Right lung (tissue), 2 donors: ENCODE measurements at regions not wholly inside any gene's neighbourhood (a gene's known extent, or its start where the extent isn't known, plus 50 kb on each side); places are given as distances from the start of the nearest gene placed in this dataset.

Experiments
- DNase-seq, 2 donors: peaks; one replicate each; pipeline ENCODE4 v3.0.0-alpha.2; 2013

DNA sequence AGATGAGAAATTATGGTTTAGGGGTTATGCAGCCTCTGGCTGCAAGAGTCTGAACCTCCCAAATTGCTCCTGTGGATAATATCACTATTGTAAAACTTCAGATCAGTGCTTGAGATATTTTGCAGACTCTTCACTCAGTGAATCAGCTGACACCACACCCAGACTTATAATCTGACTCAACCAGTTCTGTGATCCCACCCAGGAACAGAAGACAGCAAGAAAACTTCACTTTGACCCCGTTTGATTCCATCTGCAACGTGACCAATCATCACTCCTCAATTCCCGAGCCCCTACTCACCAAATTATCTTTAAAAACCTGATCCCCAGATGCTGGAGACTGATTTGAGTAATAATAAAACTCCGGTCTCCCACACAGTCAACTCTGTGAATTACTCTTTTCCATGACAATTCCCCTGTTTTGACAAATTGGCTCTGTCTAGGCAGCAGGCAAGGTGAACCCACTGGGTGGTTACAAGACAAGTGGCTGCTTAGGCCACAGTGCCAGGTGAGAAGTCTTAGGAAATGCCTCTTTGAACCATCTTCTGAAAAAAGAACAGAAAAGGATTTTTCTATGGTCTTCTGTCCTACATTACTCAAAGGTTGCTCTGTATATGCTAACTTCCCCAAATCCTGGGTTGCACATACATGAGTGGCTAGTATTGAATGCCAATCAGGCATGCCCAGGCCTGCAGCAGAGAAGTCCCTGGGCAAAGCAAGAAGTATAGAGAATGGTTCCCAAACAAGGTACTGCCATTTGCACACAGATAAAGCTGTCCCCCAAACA lies 588.0 kb downstream of the PRELID2 start:
- no peak for DNase-seq

DNA sequence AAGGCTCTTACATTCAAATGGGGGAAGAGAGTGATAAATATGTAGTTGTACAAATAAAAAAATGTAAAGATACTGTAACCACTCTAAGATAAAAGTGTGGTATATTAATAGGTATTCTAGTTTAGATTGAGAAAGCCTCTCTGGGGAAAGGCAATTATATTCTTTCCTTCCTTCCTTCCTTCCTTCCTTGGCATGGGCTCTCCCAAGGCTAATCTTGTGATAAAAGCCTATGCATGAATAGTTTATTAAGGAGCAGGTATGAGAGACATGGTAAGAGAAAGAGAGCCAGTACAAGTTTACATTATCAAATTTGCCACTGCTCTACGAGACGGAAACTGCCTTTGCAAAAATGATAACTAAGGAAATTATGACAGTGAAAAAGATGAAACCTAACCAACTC lies 588.8 kb downstream of the PRELID2 start:
- no peak for DNase-seq

DNA sequence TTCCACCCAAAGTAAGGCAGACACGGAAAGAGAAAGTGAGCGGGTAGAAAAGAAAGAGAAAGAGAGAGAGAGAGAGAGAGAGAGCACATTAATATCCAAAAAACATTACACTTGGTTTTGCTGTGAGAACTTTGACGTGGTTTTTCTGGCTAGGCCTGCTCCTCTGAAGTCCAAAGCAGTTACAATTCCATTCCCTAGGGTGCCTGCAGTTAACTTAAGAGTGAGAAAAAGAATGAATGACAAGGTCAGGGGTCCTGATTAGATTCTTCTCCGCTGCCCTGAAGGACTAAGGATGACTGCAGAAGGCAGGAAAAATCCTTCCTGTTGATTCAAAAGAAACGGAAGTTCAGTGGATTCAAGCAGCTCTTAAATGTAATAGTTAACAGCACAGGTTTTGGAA lies 589.8 kb downstream of the PRELID2 start:
- no peak for DNase-seq

DNA sequence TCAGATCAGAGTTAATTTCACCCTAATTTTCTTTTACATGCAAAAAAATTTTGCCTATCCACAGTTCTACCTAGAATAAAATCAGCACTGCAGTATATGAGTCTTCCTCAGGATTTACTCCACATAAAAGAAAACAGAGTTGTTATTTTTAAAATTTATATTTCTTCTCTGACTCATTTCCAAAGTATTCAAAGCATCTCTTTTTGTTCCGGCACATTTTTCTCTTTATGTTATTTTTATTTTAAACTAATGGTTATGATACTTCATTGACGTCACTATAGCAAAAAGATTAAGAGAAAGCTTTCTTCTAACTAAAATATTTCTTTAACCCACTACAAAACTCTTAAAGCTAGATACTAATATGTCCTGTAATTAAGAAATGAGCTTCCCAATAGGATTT lies 590.4 kb downstream of the PRELID2 start:
- DNase-seq: no peak

DNA sequence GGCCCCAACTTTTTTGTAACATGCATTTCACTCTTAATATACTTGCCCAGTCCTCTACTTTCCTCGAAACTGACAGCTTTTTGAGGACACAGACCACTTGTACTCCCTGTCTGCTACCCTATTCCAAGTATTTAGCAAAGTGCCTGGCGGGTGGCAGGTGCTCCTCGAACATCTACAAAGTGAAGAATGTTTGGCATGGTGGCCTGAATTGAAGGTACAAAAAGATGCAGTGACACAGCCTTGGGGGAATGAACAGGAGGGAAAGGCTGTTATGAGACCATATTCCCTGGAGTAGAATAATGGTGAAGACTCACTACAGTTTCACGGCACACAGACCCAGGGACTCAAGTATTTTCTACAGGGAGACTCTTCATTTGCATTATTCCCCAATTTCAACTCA lies 590.9 kb downstream of the PRELID2 start:
- DNase-seq: no peak

DNA sequence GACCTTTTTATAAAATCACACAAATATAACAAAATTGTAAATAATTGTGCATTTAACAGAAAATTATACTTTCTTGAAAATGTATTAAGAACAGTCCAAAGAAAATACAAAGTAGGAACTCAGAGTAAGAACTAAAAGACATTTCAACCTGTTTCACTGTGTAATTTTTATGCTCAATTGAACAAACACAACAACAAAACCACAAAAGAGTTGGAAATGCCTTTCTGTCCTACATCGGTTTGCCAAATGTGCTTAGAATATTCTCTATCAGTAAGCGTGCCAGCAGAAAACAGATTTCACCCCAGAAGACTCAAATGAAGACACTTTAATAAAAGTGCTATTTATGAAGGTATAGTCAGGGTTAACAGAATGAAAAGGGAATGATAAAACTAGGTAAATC lies 592.1 kb downstream of the PRELID2 start:
- DNase-seq: no peak

DNA sequence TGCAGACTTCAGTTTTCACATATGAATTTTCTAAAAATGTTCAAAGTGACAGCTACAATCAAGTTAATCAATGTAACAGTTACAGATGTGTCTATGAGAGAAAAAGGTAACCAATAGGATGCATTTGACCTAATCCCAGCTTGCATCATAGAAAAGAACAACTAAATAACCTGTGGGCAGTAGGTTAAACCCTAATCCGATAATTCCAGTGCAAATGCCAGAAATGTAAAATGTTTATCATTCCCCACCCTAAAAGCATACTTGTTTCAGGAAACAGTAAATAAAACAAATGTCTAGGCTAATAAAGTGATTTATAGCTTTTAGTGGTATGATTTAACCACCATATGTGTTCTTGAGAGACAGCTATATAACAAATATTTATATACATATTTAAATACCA lies 592.6 kb downstream of the PRELID2 start:
- no peak for DNase-seq

DNA sequence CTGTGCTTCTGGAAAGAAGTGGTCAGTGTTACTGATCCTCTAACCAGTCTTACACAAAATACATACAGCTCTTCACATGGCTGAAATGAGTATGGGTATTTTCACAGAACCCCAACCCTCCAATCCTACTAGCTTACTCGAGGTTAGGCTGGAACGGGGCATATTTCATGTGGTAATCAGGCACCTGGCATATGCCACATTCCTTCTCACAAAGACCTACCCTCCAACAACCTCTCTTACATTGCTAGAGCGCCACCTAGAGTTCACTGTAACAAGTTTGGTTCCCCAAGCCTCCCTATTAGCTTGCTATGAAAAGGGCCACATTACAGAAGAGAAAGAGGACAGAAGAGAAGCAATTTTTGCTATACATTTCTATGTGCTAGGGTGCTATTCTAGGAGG lies 597.3 kb downstream of the PRELID2 start:
- no peak for DNase-seq

DNA sequence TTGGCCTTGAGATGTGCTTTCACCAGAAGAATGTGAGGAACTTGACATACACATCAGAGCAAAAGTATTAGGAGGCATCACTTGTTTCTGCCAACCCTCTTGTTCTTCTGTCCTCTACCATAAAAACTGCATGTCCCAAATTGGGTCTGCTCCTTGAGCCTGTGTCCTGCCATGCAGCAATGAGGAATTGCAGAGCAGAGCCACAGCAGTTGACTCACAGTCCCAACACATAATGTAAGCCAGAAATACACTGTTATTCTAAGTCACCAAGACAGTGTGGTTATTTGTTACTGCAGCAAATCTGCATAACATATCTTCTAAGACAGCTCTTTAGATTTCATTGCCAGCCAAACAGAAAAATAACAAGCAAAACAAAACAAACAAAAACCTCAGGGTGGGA lies 598.2 kb downstream of the PRELID2 start:
- DNase-seq: no peak

DNA sequence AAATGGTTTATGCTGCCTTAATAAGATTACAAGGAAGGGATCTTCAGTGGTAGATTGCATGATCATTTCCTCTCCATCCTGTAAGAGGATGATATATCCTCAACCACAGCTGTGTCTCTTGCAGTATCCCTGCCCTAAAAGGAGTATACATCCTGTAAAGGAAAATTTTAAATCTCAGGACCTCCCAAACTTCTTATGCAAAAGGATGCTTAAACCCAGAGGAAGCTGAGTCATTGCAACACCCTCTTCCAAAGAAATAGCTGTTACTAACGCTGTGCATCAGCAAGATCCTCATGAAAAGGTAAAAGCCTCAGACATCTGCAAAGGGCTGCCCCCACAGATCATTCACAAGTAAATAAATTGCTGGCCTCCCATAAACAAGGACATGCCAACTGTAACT lies 599.0 kb downstream of the PRELID2 start:
- no peak for DNase-seq

DNA sequence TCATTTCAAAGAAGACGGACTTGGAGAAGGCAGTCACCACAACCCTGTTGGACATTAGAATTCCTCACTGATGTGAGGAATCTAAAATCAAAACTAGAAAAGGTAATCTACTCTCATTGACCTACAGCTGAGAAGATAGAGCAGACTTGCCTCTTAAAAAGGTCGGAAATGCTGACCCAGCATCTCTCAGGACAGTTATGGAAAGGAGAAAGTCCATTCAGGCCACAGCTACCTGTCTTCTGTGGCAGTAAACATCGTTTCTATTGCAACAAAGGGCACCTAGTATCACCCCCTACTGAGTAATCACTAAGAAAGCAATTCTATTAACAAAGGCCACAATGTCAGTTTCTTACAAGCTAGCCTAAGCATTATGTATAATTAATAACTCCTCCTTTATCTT lies 601.7 kb downstream of the PRELID2 start:
- no peak for DNase-seq

DNA sequence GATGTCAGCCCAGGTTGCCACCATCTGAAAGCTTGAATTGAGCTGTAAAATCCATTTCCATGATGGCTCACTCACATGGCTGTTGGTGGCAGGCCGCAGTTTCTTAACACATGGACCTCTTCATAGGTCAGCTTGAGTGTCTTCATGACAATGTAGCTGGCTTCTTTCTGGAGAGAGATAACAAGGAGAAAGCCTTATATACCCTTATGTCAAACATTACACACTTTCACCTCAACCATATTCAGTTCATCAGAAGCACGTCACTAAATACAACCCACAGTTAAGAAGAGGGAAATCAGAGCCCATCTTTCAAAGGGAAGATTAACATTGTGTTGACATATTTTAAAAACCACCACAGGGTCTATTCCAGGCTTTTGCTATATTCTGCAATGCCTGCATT lies 604.4 kb downstream of the PRELID2 start:
- DNase-seq: no peak

DNA sequence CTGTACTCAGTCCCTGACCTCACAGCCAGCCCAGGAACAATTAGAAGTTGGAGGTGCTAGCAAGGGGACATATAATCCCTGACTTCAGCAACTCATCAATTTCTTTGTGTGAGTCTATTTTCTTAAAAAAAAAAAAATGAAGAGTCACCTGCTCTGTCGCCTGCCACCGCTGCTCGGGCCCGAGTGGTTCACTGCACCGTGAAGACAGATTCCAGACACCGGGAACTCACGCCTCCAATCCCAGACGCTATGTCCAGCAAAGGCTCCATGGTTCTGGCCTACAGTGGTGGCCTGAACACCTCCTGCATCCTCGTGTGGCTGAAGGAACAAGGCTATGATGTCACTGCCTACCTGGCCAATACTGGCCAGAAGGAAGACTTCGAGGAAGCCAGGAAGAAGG lies 606.6 kb downstream of the PRELID2 start:
- DNase-seq: no peak

DNA sequence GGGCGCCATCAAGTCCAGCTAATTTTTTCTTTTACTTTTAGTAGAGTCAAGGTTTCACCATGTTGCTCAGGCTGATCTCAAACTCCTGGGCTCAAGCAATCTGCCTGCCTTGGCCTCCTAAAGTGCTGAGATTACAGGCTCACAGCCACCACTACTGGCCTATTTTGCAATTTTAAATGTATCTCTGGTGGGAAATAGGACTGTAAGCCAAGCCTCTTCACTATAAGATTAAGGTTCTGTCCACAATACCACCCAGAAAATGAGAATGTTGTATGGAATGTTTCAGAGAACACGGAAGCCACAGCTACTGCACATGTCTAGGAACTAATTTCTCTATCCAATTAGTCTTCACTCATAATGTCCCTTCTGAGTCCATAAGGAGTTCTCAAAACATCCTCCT lies 607.3 kb downstream of the PRELID2 start:
- no peak for DNase-seq

DNA sequence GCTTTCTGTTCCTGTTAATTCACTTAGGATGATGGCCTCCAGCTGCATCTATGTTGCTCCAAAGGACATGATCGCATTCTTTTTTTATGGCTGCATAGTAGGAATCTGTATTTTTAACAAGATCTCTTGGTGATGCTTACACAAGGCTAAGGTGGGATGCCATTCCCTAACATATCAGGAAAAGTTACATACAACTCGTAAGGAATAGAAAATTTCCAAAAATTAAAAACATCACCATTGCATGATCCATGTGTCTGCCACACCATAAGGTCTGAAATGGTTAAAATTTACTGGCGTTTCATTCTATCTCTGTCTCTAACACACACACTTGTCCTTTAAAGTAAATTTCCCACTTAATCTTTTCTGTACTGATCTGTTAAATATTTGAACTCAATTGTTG lies 608.4 kb downstream of the PRELID2 start:
- no peak for DNase-seq

DNA sequence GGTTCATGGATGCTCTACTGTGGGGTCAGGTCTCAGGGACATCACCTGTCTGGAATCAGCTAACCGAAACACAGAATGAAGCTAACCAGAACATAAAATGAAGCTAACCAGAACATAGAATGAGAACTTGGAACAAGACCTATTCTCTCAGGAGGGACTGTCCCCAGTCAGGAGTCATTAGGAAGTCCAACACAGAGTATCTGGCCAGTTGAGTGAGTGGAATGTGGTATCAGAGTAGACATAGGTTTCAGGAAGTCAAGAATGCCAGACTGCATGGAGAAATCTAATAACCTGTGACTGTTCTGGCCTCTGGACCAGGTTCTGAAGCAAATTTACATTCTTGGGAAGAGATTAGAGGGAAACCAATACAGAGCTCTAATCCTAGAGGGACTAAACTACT lies 609.6 kb downstream of the PRELID2 start:
- DNase-seq: no peak

DNA sequence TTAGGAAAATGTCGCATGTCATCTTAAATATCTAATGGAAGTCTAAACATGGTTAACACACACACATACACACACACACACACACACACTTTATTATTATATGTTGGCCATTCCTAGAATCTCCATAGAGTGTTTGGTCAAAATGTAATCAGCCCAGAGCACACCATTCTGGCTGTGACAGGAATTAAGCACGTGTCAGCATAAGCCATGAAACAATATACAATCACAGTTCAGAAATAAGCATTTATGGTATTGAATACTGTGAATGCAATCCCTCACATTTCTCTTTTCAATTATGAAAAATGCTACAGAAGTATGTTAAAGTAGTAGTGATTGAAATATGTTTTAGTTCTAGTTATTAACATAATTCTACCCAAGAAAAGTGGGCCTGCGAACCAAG lies 611.6 kb downstream of the PRELID2 start:
- no peak for DNase-seq

DNA sequence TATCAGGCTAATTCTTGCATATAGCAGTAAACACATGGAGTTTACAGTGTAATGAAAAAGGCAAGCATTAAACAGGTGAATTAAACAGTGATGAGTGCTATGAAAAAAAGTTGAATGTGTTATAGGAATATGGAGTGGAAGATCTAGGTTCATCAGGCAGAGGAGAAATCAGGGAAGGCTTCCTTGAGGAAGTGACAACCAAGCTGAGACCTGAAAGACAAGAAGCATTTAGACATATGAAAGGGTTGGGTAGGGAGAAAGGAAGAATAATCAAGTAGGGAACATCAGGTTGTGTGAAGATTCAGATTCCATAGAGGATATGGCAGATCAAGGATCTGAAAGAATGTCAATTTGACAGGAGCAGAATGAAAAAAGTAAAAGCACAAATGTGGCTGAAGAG lies 612.5 kb downstream of the PRELID2 start:
- DNase-seq: no peak

DNA sequence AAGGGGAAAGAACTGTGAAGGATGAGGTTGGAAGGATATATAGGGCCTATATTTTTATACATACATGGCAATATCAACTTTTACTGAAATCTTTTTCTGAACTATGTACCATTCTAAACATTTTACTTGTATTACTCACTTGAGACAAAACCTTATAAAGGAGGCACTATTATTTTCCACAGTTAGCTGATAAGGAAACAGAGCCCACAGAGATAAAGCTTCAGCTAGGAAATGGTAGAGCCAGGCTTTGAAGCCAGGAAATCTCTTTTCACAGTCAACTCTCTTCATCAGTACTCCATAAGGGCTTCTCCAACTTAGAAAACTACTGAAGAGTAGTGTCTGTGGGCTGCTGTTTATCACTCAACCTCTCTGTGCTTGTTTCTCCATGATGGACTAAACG lies 613.7 kb downstream of the PRELID2 start:
- DNase-seq: no peak

DNA sequence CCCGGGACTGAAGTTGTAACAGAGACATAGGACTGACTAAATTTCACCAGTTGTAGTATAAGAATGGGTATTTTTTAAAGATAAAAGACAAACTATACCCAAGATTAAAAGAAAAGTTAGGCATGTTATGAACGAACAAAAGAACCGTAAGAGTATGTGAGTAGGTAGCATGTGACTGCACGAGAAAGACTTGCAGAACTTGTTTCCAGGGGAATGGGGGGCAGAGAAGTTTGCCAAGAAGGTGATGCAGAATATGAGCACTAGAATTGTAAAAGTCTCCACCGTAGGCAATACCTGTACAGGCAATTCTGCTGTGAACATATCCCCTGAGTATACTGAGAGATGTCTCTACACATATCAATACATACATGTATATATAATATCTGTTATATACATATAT lies 614.7 kb downstream of the PRELID2 start:
- no peak for DNase-seq

DNA sequence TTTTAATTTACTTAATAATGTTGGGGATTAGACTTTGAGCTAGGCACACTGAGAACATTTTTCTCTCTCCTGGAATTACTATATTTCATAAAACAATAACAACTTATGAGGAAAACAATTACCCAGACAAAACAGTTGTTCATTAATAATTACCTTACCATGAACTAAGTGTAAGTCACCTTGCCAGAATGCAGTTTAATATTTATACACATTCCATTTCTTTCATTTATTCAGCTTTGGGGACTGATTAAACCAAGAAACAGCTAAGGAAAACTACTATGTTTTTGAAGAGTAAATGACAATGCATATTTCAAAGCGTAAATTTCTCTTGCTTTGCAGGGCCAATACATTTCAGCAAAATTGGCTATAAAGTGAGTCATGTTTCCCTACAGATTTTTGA lies 616.2 kb downstream of the PRELID2 start:
- DNase-seq: no peak

DNA sequence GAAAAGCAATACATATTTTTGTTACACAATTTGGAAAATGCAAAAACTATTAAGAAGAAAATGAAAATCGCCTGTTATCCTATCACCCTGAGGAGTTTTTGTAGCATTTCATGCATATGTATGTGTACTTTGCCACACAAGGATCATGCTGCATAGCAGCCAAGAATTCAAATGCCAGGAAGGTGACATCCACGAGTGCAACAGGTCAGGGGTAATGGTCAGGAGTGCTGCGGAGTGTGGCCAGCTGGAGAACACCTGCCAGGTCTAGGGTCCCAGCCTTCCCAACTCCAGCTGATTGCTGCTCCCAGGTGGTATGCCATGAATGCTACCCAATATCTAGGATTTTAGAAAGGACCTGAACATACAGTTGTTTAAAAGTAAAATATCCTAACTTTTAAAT lies 617.1 kb downstream of the PRELID2 start:
- no peak for DNase-seq

DNA sequence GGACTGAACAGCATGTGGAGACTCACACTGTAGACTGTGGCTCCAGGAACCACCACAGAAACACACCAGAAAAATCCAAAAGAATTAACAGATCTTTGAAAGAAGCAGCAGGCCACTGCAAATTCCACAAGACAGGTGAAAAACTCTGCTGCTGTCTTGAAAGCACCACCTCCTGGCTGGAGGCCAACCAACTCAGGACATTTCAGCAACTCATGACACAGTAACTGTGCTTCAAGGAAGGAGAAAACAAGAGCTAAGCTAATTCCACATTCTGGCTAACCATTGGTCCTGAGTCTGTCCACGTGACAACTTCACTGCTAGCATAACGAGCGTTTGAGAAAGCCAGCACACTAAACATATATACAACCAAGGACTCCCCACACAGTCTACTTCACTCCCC lies 625.1 kb downstream of the PRELID2 start:
- DNase-seq: no peak

DNA sequence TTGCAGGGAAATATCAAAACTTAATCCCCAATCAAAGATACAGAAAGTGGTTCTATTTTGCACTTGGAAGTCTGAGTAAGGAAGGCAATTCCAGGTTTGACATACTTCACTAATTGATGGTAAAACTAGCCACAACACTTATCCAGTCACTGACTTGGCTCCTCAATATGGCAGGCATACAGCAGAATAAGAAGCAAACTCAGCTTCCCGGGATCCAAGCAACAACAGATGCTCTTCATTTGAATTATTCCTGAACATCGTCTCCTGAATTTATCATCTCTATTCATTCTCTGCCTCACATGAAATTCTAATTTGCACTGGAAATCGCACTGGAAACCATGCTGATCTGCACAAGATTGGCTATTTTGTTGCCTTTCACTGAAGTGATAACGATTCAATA lies 629.6 kb downstream of the PRELID2 start:
- no peak for DNase-seq

DNA sequence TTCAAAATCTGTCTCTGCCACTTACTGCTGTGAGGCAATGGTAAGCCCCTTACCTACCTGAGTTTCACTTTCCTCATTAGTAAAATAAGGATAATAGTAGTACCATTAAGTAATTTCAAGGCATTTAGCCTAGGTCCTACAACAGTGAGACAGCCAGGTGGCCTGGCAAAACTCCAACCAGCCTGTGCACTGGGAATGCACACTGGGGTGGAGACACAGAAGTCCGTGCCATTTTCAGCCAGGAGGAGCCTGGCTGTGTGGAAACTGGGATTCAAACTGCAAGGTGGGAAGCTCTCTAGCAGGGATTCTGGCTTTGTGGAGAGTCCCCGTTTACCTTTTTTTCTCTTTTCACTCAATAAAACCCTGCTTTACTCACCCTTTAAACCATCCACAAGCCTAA lies 630.4 kb downstream of the PRELID2 start:
- no peak for DNase-seq
